ENCODE measurements at regions not wholly inside any gene's neighbourhood (a gene's known extent, or its start where the extent isn't known, plus 50 kb on each side); places are given as distances from the start of the nearest gene placed in this dataset.

DNA sequence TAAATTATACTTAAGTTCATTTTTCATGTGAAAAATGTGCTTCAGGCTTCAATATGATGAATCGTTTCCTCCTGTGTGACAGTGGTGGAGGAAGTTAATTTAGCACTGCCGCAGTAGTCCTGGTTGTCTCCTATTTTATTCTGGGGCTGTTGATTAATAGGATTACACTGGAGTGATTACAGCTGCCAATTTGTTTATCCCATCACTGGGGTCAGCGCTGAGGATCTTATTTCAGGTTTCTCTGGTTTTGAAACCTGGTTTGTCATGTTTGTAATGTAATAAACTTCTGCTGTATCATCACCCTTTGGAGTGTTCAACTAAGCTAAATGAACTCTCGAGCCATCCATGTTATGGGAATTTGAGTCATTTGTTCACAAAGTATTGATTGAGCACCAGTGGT lies 241.7 kb upstream of the KCNN2 start:
- no TSS peak for BruUV-seq (replicated peaks)

More for the DNA sequence above, 241.7 kb upstream of the KCNN2 start:
- Histone ChIP-seq H3K27me3 (ENCODE audit: control insufficient read depth in 2 of 2, insufficient read depth in 2 of 2, low read length in 2 of 2) (no peaks in the 10 kb centered on the region), H3K9me1 (ENCODE audit: control insufficient read depth, insufficient read depth, low read length) (no peaks in the 10 kb centered on the region), H3K9me3 (replicated peaks; ENCODE audit: control insufficient read depth, insufficient read depth, low read depth, low read length) (no peaks in the 10 kb centered on the region), H3K9ac (ENCODE audit: insufficient read depth in 1 of 2, low read depth in 2 of 2, low read length in 2 of 2) (no peak overlapping the region), H3K4me2 (ENCODE audit: insufficient read depth, low read length) (no peak overlapping the region), H3K36me3 (ENCODE audit: control insufficient read depth, insufficient read depth, low read length) (no peaks in the 10 kb centered on the region), H4K20me1 (replicated peaks; ENCODE audit: control insufficient read depth, insufficient read depth, low read length) (no peaks in the 10 kb centered on the region), H2AFZ (ENCODE audit: low read depth, low read length) (no peak overlapping the region), H3K4me3 (no peak overlapping the region), H3K27ac (ENCODE audit: extremely low read depth, low read depth, low read length) (no peak overlapping the region), H3K79me2 (ENCODE audit: control insufficient read depth, insufficient read depth, low read length) (no peaks in the 10 kb centered on the region), H3K4me1 (replicated peaks in 1 of 2; ENCODE audit: control insufficient read depth in 2 of 2, insufficient read depth in 2 of 2, low read length in 2 of 2) (no peaks in the 10 kb centered on the region)
- TF ChIP-seq HIVEP1 (CRISPR knock-in tag; IDR thresholded peaks at IDR 0.05) (no peak), SIX5 (IDR thresholded peaks at IDR 0.05; ENCODE audit: borderline replicate concordance in 1 of 2, insufficient read depth in 1 of 2, low read depth in 1 of 2, low read length in 2 of 2) (no peak), KDM1A (IDR thresholded peaks at IDR 0.05) (no peak), GABPB1 (CRISPR knock-in tag; IDR thresholded peaks at IDR 0.05) (no peak), ATF1 (CRISPR knock-in tag; IDR thresholded peaks at IDR 0.05) (no peak), ATF1 (tag; IDR thresholded peaks at IDR 0.05) (no peak)
- TF ChIP-seq, protein P1, sequence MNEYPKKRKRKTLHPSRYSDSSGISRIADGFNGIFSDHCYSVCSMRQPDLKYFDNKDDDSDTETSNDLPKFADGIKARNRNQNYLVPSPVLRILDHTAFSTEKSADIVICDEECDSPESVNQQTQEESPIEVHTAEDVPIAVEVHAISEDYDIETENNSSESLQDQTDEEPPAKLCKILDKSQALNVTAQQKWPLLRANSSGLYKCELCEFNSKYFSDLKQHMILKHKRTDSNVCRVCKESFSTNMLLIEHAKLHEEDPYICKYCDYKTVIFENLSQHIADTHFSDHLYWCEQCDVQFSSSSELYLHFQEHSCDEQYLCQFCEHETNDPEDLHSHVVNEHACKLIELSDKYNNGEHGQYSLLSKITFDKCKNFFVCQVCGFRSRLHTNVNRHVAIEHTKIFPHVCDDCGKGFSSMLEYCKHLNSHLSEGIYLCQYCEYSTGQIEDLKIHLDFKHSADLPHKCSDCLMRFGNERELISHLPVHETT (CRISPR knock-in tag; conservative IDR thresholded peaks at IDR 0.05 in 1 of 2, IDR thresholded peaks at IDR 0.05 in 1 of 2): no peak
- TF ChIP-seq, protein P2, sequence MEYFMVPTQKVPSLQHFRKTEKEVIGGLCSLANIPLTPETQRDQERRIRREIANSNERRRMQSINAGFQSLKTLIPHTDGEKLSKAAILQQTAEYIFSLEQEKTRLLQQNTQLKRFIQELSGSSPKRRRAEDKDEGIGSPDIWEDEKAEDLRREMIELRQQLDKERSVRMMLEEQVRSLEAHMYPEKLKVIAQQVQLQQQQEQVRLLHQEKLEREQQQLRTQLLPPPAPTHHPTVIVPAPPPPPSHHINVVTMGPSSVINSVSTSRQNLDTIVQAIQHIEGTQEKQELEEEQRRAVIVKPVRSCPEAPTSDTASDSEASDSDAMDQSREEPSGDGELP (CRISPR knock-in tag; IDR thresholded peaks at IDR 0.05; ENCODE audit: borderline replicate concordance): no peak
- 5% methylated on average over 4 of the region's 4 CpGs for WGBS (ENCODE audit: insufficient coverage, low coverage, missing lambda C conversion rate)
- intact Hi-C loops (cut with micrococcal nuclease) (no loop called here), in situ Hi-C loops (cut with MboI) (no loop called here)
- ATAC-seq: no peak
- POLR2A ChIA-PET: no interaction called here
- CTCF ChIA-PET (ENCODE audit: low intra/inter-chr PET ratio): interaction anchor here (0.6 kb wide), 1 partner anchor 252 kb away, joined by 3 read pairs; no protein-coding TSS in a partner anchor
- no peak for DNase-seq (ENCODE audit: extremely low read depth in 1 of 4, low spot score in 3 of 4)
- no peak for FAIRE-seq
